Keratinocyte (primary cell): ENCODE measurements at regions not wholly inside any gene's neighbourhood (a gene's known extent, or its start where the extent isn't known, plus 50 kb on each side); places are given as distances from the start of the nearest gene placed in this dataset.
"Not testable (repeated sequence)": the region's sequence is repeated elsewhere in the genome, so short reads cannot be mapped to it uniquely, and the experiment has no call there.

ENCODE experiments used
- DNase-seq: peaks from one replicate; pipeline ENCODE4 v3.0.0-alpha.2; 2011; ENCODE audit warnings: low read depth, missing footprints, low spot score
- FAIRE-seq: peaks from 2 replicates; lab custom pipeline; 2011; peaks lifted over from hg19 to GRCh38; lab: Jason Lieb, UNC
- H2AFZ ChIP-seq: 2 replicates; pipeline ENCODE4 v1.6.0; 2012; ENCODE audit warnings: low read length, control low read depth, inconsistent platforms; ENCODE audit not compliant: control insufficient read depth
- H3K27ac ChIP-seq: 2 replicates; pipeline ENCODE4 v1.5.1; 2011; ENCODE audit warnings: low read length; ENCODE audit not compliant: control insufficient read depth, insufficient read depth
- H3K27me3 ChIP-seq: 3 replicates; pipeline ENCODE4 v1.6.0; 2011; ENCODE audit warnings: low read length; ENCODE audit not compliant: control insufficient read depth, insufficient read depth; ENCODE audit errors: extremely low read depth
- H3K36me3 ChIP-seq, 2 experiments: 2 replicates in 1 of 2; 3 replicates in 1 of 2; pipeline ENCODE4 v1.5.1; 2011; ENCODE audit warnings: low read length in 2 of 2, mild to moderate bottlenecking in 1 of 2; ENCODE audit not compliant: control insufficient read depth in 2 of 2, insufficient read depth in 2 of 2; ENCODE audit errors: extremely low read depth in 1 of 2
- H3K4me1 ChIP-seq: 3 replicates; pipeline ENCODE4 v1.5.1; 2011; ENCODE audit warnings: low read length; ENCODE audit not compliant: control insufficient read depth, insufficient read depth; ENCODE audit errors: extremely low read depth
- H3K4me2 ChIP-seq: 3 replicates; pipeline ENCODE4 v1.6.0; 2011; ENCODE audit warnings: low read depth, low read length; ENCODE audit not compliant: control insufficient read depth, insufficient read depth; ENCODE audit errors: extremely low read depth
- H3K4me3 ChIP-seq, 3 experiments: fragments of 200-600 bp in 1 of 3; sonication (generic) in 1 of 3; 2 replicates in 2 of 3; 3 replicates in 1 of 3; pipeline ENCODE4 v1.5.1; 2011 to 2016; ENCODE audit warnings: low read length in 3 of 3, mild to moderate bottlenecking in 3 of 3, control low read depth in 2 of 3, inconsistent platforms in 1 of 3, low read depth in 1 of 3, mixed read lengths in 1 of 3, mixed run types in 1 of 3, moderate library complexity in 1 of 3; ENCODE audit not compliant: control insufficient read depth in 2 of 3, insufficient read depth in 2 of 3; ENCODE audit errors: extremely low read depth in 1 of 3
- H3K79me2 ChIP-seq: 2 replicates; pipeline ENCODE4 v1.6.0; 2012; ENCODE audit warnings: low read length; ENCODE audit not compliant: control insufficient read depth, insufficient read depth
- H3K9ac ChIP-seq: 3 replicates; pipeline ENCODE4 v1.6.0; 2011; ENCODE audit warnings: low read length; ENCODE audit not compliant: control insufficient read depth, insufficient read depth; ENCODE audit errors: extremely low read depth
- H3K9me1 ChIP-seq: 3 replicates; pipeline ENCODE4 v1.6.0; 2011; ENCODE audit warnings: low read length; ENCODE audit not compliant: control insufficient read depth, insufficient read depth; ENCODE audit errors: extremely low read depth
- H3K9me3 ChIP-seq: 2 replicates; pipeline ENCODE4 v1.5.1; 2012; ENCODE audit warnings: low read depth, low read length; ENCODE audit not compliant: control insufficient read depth
- H4K20me1 ChIP-seq: 3 replicates; pipeline ENCODE4 v1.6.0; 2011; ENCODE audit warnings: low read length; ENCODE audit not compliant: control insufficient read depth, insufficient read depth; ENCODE audit errors: extremely low read depth
- CTCF ChIP-seq, 3 experiments: IDR thresholded peaks in 1 of 3; conservative IDR thresholded peaks in 1 of 3; optimal IDR thresholded peaks in 1 of 3; 2 replicates in 2 of 3; 3 replicates in 1 of 3; pipeline versions ENCODE3 to v1.5.1; 2011; ENCODE audit warnings: low read length in 3 of 3, mild to moderate bottlenecking in 3 of 3, moderate library complexity in 2 of 3, control low read depth in 1 of 3, inconsistent platforms in 1 of 3; ENCODE audit not compliant: insufficient read depth in 2 of 3; ENCODE audit errors: extremely low read depth in 1 of 3
- EZH2 ChIP-seq: IDR thresholded peaks from one replicate; pipeline ENCODE4 v1.6.1; 2012; ENCODE audit warnings: inconsistent platforms, mild to moderate bottlenecking, low read length, moderate library complexity
- dilution Hi-C: fragments of 300-500 bp; cut with MboI; formaldehyde crosslinking; loops from one replicate; pipeline ENCODE4 v1.7.0; 2020; ENCODE audit warnings: low sequenced_read_pairs; ENCODE audit not compliant: extremely low pct_ligation_motif_present

GRCh38 chr17:21495281-21495680, 119.1 kb downstream of the KCNJ12 start:
- H3K36me3 ChIP-seq, result no peaks in the 10 kb centered on the region
- DNase-seq (no peak), FAIRE-seq (no peak)
- H3K4me1 ChIP-seq, result no peaks in the 10 kb centered on the region
- H3K9ac ChIP-seq, result no peak overlapping the region
- no peaks in the 10 kb centered on the region for H4K20me1 ChIP-seq
- no peak overlapping the region for H3K4me3 ChIP-seq
- TF ChIP-seq CTCF (optimal IDR thresholded peaks at IDR 0.05 in 1 of 3, IDR thresholded peaks at IDR 0.05 in 1 of 3, conservative IDR thresholded peaks at IDR 0.05 in 1 of 3; ENCODE audit: extremely low read depth in 1 of 3, insufficient read depth in 2 of 3, low read length in 3 of 3), result no peak
- no peak for TF ChIP-seq EZH2
- peaks cover 5% of the 10 kb centered on the region for H3K27me3 ChIP-seq
- H2AFZ ChIP-seq, result no peak overlapping the region
- no peak overlapping the region for H3K4me2 ChIP-seq
- no peak overlapping the region for H3K27ac ChIP-seq
- dilution Hi-C loops, result no loop called here
- no peaks in the 10 kb centered on the region for H3K9me3 ChIP-seq
- no peaks in the 10 kb centered on the region for H3K79me2 ChIP-seq
- no peaks in the 10 kb centered on the region for H3K9me1 ChIP-seq

GRCh38 chr17:21500064-21500463, 123.9 kb downstream of the KCNJ12 start:
- H3K4me3 ChIP-seq, result no peak overlapping the region
- no peaks in the 10 kb centered on the region for H4K20me1 ChIP-seq
- dilution Hi-C loops, result no loop called here
- no peaks in the 10 kb centered on the region for H3K36me3 ChIP-seq
- H3K27ac ChIP-seq, result no peak overlapping the region
- peaks cover 5% of the 10 kb centered on the region for H3K27me3 ChIP-seq
- DNase-seq (no peak), FAIRE-seq (no peak)
- H3K79me2 ChIP-seq, result no peaks in the 10 kb centered on the region
- H3K9ac ChIP-seq, result no peak overlapping the region
- H3K9me3 ChIP-seq, result no peaks in the 10 kb centered on the region
- no peaks in the 10 kb centered on the region for H3K4me1 ChIP-seq
- no peaks in the 10 kb centered on the region for H3K9me1 ChIP-seq
- TF ChIP-seq EZH2 (no peak), CTCF (optimal IDR thresholded peaks at IDR 0.05 in 1 of 3, IDR thresholded peaks at IDR 0.05 in 1 of 3, conservative IDR thresholded peaks at IDR 0.05 in 1 of 3; ENCODE audit: extremely low read depth in 1 of 3, insufficient read depth in 2 of 3, low read length in 3 of 3) (no peak)
- H3K4me2 ChIP-seq, result no peak overlapping the region
- no peak overlapping the region for H2AFZ ChIP-seq

GRCh38 chr17:21501927-21502700, 126.0 kb downstream of the KCNJ12 start:
- H3K4me1 ChIP-seq, H3K27ac ChIP-seq, H3K9me3 ChIP-seq, H3K79me2 ChIP-seq, FAIRE-seq, H3K36me3 ChIP-seq, H2AFZ ChIP-seq, DNase-seq, dilution Hi-C loops, H3K27me3 ChIP-seq, H4K20me1 ChIP-seq, H3K9me1 ChIP-seq, H3K4me3 ChIP-seq, H3K9ac ChIP-seq, H3K4me2 ChIP-seq: not testable (repeated sequence)
